ENCODE measurements at regions not wholly inside any gene's neighbourhood (a gene's known extent, or its start where the extent isn't known, plus 50 kb on each side); places are given as distances from the start of the nearest gene placed in this dataset.
"Not testable (repeated sequence)": the region's sequence is repeated elsewhere in the genome, so short reads cannot be mapped to it uniquely, and the experiment has no call there.

GRCh38 chr4:166153548-166153947, 280.5 kb downstream of the TLL1 start:
- no peak for DNase-seq

GRCh38 chr4:166162327-166162726, 289.3 kb downstream of the TLL1 start:
- no peak for DNase-seq

DNA sequence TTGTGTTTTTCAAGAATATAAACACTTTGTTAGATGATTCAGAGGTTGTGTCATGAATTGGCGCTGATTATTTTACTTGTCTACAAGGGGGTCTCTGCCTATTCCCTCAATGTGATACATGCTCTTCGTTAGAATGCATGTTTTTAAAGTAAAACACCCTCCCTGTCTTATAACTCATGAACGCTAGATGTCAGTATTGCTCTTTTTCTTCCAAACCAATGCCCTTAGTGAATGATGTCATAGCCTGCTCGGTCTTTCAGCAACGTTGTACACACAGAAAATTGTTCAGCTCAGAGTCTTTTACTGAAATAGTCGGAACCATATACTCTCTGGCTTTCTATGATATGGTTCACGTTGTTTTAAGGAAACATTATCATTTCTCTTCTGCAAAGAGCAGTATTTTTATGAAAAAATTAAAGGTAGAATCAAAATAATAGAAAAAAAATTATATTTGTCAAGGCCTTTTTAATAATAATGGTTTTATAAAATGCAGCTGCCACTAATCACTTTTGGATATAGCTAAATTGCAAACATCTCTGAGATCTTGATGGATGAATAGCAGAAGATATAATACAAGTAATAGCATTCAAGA, 292.9 kb downstream of the TLL1 start:
- peak; percentile 69 to 78 (median 78) for DNase-seq

DNA sequence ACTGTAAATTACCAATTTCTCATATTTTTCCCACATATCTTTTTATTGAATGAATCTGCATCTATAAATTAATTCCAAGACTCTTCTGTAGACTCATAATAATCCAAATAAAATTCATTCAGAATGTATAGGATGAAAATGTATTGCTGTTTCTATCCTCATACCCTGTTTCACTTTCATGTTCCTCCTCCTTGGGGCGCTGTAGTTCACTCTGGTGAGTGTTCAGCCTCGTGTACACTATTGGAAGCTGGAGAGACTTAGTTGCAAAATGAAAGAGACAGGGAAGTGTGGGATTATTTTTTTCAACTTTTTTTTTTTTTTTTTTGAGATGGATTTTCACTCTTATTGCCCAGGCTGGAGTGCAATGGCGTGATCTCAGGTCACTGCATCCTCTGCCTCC, 296.1 kb downstream of the TLL1 start:
- DNase-seq: peak in 2 of 3 donors; percentile 3 to 4

DNA sequence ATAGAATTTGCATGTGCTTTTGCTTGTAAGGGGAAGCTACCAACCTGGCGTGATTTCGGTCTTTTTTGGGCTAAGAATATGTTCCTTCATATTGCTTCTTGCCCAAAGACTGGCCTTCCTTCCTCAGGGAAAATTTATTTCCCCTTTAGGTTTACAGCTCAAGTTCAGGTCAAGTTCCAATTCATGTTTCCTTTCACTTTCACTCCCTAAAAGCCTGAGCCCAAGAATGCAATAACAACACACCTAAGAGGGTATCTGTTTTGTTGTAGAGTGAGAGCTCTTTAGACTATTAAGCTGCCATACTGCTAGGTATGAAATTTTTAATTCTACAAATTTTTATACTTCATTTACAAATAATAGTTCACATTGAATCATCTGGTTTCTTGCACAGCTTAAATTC, 299.6 kb downstream of the TLL1 start:
- no peak for DNase-seq

DNA sequence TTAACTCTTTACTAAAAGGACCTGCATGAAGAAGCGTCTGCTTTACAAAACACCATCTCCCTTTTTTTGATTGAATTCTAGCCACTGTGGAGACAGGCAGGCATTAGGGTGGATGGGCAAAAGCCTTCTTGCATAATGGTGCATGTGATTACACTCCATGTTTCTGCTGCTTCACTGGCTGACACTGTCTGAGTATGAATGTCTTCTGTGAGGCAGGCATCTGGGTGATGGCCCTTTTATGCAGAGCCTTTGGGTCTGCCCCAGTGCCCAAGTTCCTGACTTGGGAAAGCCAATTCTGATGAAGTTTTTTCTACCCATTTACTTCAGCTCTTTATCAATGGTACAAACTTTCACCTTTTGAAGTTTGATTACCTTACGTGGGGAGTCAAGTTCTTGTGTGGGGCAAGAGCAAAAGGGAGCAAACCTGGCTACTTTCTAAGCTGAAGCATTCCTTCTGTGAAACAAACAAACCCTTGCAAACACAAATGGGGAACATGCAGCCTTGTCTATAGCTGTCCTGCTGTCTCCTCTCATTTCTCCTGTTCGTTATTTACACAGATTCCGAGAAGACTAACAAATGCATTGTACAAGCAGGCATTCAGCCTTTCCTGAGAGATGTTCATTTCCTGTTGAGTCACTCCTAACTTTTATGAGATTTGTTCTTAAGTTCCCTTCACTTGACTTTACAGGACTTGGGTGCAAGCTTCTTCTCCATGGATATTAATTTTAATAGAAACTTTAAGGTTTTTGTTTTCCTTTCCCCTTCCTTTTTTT, 301.9 kb downstream of the TLL1 start:
- DNase-seq: no peak

DNA sequence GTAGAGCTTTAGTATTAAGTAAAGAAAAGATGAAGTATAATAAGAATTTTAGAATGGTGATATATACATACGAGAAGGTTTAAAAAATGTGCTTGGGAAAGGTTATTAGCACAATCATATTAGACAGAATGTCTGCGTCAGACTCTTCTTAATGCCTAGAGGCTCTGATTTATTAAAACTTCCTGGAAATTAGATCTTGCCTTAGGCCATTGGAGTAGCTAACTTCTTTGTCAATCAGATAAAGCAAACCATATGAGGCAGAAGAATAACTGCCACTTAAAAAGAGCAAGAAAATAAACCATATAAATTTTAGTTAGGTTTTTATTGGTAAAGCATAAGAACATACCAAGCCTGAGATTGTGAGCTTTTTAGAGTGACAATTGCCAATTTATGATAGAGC, 309.1 kb downstream of the TLL1 start:
- DNase-seq: no peak

GRCh38 chr4:166195101-166195500, 322.1 kb downstream of the TLL1 start:
- no peak for DNase-seq

- DNase-seq: no peak
These were observed 324.1 kb downstream of the TLL1 start for GRCh38 chr4:166197166-166197565.

- DNase-seq: no peak
These were observed 325.0 kb downstream of the TLL1 start for GRCh38 chr4:166198041-166198440.

- DNase-seq: no peak
These were observed 325.7 kb downstream of the TLL1 start for GRCh38 chr4:166198516-166199310.

GRCh38 chr4:166202991-166203390, 330.0 kb downstream of the TLL1 start:
- no peak for DNase-seq

GRCh38 chr4:166212326-166212725, 339.3 kb downstream of the TLL1 start:
- DNase-seq: not testable (repeated sequence)

- DNase-seq: no peak
These were observed 349.2 kb downstream of the TLL1 start for GRCh38 chr4:166222271-166222670.

- DNase-seq: no peak
These were observed 355.1 kb downstream of the TLL1 start for GRCh38 chr4:166228112-166228511.

DNA sequence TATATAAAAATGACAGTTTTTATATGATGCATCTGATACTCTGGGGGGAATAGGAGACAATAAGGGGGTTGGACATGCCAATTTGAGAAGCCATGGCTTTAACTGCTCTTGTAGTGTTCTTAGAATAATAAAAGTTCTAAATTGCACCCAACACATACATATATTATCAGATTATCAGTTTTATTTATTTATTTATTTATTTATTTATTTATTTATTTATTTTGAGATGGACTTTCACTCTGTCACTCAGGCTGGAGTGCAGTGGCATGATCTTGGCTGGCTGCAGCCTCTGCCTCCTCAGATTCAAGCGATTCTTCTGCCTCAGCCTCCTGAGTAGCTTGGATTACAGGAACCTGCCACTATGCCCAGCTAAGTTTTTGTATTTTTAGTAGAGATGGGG, 356.8 kb downstream of the TLL1 start:
- no peak for DNase-seq

GRCh38 chr4:166230841-166231240, 357.8 kb downstream of the TLL1 start:
- no peak for DNase-seq

GRCh38 chr4:166239354-166239753, 366.3 kb downstream of the TLL1 start:
- no peak for DNase-seq

DNA sequence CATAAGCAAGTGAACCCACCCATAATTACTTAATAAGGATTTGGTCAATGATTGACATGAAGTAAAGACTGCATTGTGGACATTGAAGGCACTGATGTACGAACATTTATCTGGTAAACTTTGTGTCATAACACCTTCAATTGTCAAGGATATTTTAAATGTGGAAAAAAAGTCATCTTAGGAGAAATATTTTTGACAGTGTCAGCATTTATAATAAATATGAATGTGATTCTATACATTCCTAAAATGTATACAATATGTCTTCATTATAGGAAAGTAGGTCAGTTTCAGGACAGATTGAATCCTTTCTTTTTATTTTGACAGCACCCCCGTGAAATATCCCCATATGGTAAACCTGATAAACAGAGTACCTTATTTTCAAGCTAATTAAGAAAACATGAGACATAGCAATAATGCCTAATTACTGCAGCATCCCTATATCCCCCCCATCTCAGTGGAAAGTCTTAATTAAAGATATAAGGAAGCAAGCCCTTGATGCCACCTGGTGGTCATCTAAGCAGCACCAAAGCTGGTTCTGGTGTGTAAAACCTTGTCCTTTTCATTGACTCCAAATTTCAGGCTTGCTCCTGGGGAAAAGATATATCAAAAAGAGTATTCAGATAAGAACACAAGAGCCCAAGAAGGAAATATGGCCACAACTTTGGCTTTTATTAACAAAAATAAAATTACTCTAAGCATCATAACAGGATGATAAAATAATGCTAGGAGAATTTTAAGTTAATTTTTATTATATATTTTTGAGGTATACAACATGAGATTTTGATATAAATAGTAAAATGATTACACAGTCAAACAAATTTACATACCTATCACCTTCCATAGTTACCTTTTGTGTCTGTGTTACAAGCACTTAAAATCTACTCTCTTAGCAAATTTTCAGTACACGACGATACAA, 379.7 kb downstream of the TLL1 start:
- DNase-seq: peak in 2 of 3 donors; percentile 3 to 5

DNA sequence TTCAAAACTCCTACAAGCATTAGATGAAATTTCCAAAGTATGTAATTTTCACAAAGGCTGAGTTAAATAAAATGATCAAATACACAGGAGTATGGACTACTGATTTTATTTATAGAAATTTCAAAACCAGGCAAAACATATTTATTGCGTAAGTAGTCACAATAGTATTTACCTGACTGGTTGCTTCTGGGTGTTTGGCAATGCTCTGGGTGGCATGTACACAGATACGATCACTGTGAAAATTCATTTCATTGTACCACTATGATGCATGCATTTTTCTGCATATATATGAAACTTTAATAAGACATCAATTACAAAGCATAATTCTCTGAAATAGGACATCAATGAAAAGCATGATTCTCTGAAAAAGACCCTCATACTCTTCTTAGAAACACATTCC, 384.2 kb downstream of the TLL1 start:
- no peak for DNase-seq

- no peak for DNase-seq
These were observed 384.9 kb downstream of the TLL1 start for GRCh38 chr4:166257891-166258290.

DNA sequence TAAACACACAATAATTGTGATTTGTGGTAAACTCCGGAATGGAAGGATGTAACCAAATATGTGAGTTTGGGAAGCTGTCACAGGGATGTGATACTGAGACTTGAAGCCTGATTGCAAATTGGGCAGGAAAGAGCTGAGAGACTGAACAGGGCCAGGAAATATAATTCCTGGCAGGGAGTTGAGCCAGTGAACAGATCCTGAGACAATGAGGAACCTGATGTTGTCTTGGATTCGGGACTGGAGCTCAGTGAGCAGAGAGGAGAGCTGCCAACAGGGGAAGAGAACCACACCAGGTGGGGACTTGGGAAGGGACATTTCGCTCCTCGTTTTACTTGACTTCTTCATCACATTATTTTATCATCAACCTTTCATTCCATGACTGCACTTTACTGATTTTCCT, 386.0 kb downstream of the TLL1 start:
- DNase-seq: no peak

Measured in suppressor macrophage treated with lipopolysaccharide for 1 hour (primary cell).